Natural killer cell treated with Interleukin-12 subunit alpha and Interleukin-12 subunit beta and Interleukin-15 and Interleukin-18, amount 100 ng/mL, for 72 hours (primary cell): ENCODE measurements at regions not wholly inside any gene's neighbourhood (a gene's known extent, or its start where the extent isn't known, plus 50 kb on each side); places are given as distances from the start of the nearest gene placed in this dataset.
"Not testable (repeated sequence)": the region's sequence is repeated elsewhere in the genome, so short reads cannot be mapped to it uniquely, and the experiment has no call there.

ENCODE experiments used
- ATAC-seq, 2 donors: fragments of 150-1000 bp; cut with Tn5 transposase in 1 of 2; sonication (Bioruptor Pico), chemical (Tn5 transposase) in 1 of 2; 2 replicates each; pipeline ENCODE4 v1.10.0; 2021
- DNase-seq: peaks from one replicate; pipeline ENCODE4 v3.0.0; 2022; ENCODE audit warnings: low spot score
- H3K27ac Mint-ChIP-seq, 2 donors: 1 replicate in 1 of 2; 2 replicates in 1 of 2; pipeline ENCODE4 v1.8.0; 2022; ENCODE audit warnings: mixed read lengths in 2 of 2, mild to moderate bottlenecking in 1 of 2, moderate library complexity in 1 of 2
- H3K27me3 Mint-ChIP-seq, 2 donors: 1 replicate in 1 of 2; 2 replicates in 1 of 2; pipeline ENCODE4 v1.8.0; 2022; ENCODE audit warnings: mixed read lengths in 2 of 2
- H3K36me3 Mint-ChIP-seq: one replicate; pipeline ENCODE4 v1.8.0; 2022; ENCODE audit warnings: mixed read lengths
- H3K4me1 Mint-ChIP-seq, 2 donors: 1 replicate in 1 of 2; 2 replicates in 1 of 2; pipeline ENCODE4 v1.8.0; 2022; ENCODE audit warnings: low read depth in 2 of 2, mixed read lengths in 2 of 2, mild to moderate bottlenecking in 1 of 2
- H3K4me3 Mint-ChIP-seq: one replicate; pipeline ENCODE4 v1.8.0; 2022; ENCODE audit warnings: mixed read lengths
- H3K9me3 Mint-ChIP-seq: 2 replicates; pipeline ENCODE4 v1.8.0; 2022; ENCODE audit warnings: mixed read lengths

DNA sequence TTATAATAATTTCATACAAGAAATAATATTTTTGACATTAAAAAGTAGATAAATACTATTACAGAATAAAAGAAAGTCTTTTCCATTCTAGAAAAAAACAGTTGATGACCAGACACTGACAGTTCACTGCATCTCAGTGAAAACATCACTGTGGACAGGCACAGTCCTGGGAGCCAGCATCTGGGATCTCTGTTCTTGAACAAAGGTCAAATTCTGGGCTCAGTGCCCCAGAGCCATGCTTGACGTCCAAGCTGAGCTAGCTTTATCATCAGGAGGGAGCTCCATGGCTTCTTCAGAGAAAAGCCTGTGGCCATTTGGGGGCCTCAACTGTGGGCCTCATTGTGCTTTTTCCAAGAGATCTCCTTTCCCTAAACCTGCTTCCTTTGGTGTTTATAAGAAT lies 86.1 kb upstream of the SRD5A2 start:
- Mint-ChIP-seq H3K4me3 (no peak overlapping the region), H3K36me3 (peaks cover 5% of the 10 kb centered on the region), H3K4me1 (no peaks in the 10 kb centered on the region), H3K27me3 (peaks cover 3 to 19% of the 10 kb centered on the region in 2 donors), H3K27ac (no peak overlapping the region), H3K9me3 (peaks cover 10% of the 10 kb centered on the region)
- DNase-seq: no peak
- no peak for ATAC-seq

- Mint-ChIP-seq H3K27me3 (peaks cover 3 to 8% of the 10 kb centered on the region in 2 donors), H3K36me3 (no peaks in the 10 kb centered on the region), H3K4me1 (no peaks in the 10 kb centered on the region), H3K4me3 (no peak overlapping the region), H3K27ac (no peak overlapping the region), H3K9me3 (peaks cover 7% of the 10 kb centered on the region)
- DNase-seq (no peak), ATAC-seq (no peak)
Observed at GRCh38 chr2:31664949-31665724, 84.4 kb upstream of the SRD5A2 start.

- DNase-seq (no peak), ATAC-seq (no peak)
- no peak overlapping the region for H3K27ac Mint-ChIP-seq
- no peaks in the 10 kb centered on the region for H3K36me3 Mint-ChIP-seq
- H3K9me3 Mint-ChIP-seq: peaks cover 9% of the 10 kb centered on the region
- H3K4me3 Mint-ChIP-seq: no peak overlapping the region
- peaks cover 9 to 28% of the 10 kb centered on the region in 2 donors for H3K27me3 Mint-ChIP-seq
- no peaks in the 10 kb centered on the region for H3K4me1 Mint-ChIP-seq
Observed at GRCh38 chr2:31660812-31661335, 80.1 kb upstream of the SRD5A2 start.

- H3K27me3 Mint-ChIP-seq: peaks cover 9 to 28% of the 10 kb centered on the region in 2 donors
- no peak overlapping the region for H3K27ac Mint-ChIP-seq
- H3K9me3 Mint-ChIP-seq: peaks cover 9% of the 10 kb centered on the region
- DNase-seq: no peak
- H3K36me3 Mint-ChIP-seq: no peaks in the 10 kb centered on the region
- no peaks in the 10 kb centered on the region for H3K4me1 Mint-ChIP-seq
- H3K4me3 Mint-ChIP-seq: no peak overlapping the region
- no peak for ATAC-seq
Observed at GRCh38 chr2:31660165-31660564, 79.4 kb upstream of the SRD5A2 start.

DNA sequence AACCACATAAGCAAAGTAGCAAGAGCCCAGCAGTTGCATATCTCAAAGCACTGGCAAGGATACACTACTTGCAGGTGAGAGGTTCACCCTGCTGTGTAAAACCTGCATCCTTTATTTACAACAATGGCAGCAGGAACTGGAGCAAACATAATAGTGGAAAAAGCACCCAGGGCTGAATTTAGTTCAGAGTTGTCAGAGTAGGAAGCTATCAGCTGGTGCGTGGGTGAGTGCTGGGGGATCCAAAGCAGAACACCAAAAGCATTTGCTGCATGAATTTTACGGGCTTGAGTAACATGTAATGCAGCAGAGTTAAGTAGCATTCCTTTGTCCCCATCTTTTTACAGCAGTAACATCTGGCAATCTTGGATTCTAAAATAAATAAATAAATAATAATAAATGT lies 73.5 kb upstream of the SRD5A2 start:
- H3K4me1 Mint-ChIP-seq: no peaks in the 10 kb centered on the region

GRCh38 chr2:31651736-31652135 lies 71.0 kb upstream of the SRD5A2 start:
- Mint-ChIP-seq H3K36me3 (no peaks in the 10 kb centered on the region), H3K27me3 (peaks cover 4 to 5% of the 10 kb centered on the region in 2 donors), H3K4me1 (no peaks in the 10 kb centered on the region), H3K4me3 (no peak overlapping the region), H3K27ac (no peak overlapping the region), H3K9me3 (no peaks in the 10 kb centered on the region)
- no peak for ATAC-seq
- no peak for DNase-seq

More for the DNA sequence above, 73.5 kb upstream of the SRD5A2 start:
- peaks cover 11 to 21% of the 10 kb centered on the region in 2 donors for H3K27me3 Mint-ChIP-seq
- DNase-seq (no peak), ATAC-seq (no peak)
- no peak overlapping the region for H3K27ac Mint-ChIP-seq
- peaks cover 6% of the 10 kb centered on the region for H3K9me3 Mint-ChIP-seq
- H3K36me3 Mint-ChIP-seq: no peaks in the 10 kb centered on the region
- H3K4me3 Mint-ChIP-seq: no peak overlapping the region

- Mint-ChIP-seq H3K4me3 (no peak overlapping the region), H3K9me3 (no peaks in the 10 kb centered on the region), H3K27me3 (peaks cover 6 to 9% of the 10 kb centered on the region in 2 donors), H3K4me1 (no peaks in the 10 kb centered on the region), H3K36me3 (no peaks in the 10 kb centered on the region), H3K27ac (no peak overlapping the region)
- no peak for DNase-seq
- no peak for ATAC-seq
Observed at GRCh38 chr2:31651267-31651666, 70.5 kb upstream of the SRD5A2 start.

- DNase-seq: no peak
- ATAC-seq: no peak
- Mint-ChIP-seq H3K4me3 (no peak overlapping the region), H3K9me3 (no peaks in the 10 kb centered on the region), H3K27me3 (peaks cover 10 to 40% of the 10 kb centered on the region in 2 donors), H3K27ac (no peak overlapping the region), H3K36me3 (no peaks in the 10 kb centered on the region), H3K4me1 (no peaks in the 10 kb centered on the region)
Observed at GRCh38 chr2:31644551-31644950, 63.8 kb upstream of the SRD5A2 start.

- Mint-ChIP-seq H3K27me3 (peaks cover 10 to 51% of the 10 kb centered on the region in 2 donors), H3K9me3 (no peaks in the 10 kb centered on the region), H3K36me3 (no peaks in the 10 kb centered on the region), H3K27ac (no peak overlapping the region), H3K4me1 (no peaks in the 10 kb centered on the region), H3K4me3 (no peak overlapping the region)
- ATAC-seq (no peak), DNase-seq (no peak)
Observed at GRCh38 chr2:31642707-31643106, 62.0 kb upstream of the SRD5A2 start.

GRCh38 chr2:31632201-31632600 lies 51.5 kb upstream of the SRD5A2 start:
- ATAC-seq, H3K9me3 Mint-ChIP-seq, DNase-seq, H3K4me1 Mint-ChIP-seq, H3K27ac Mint-ChIP-seq, H3K4me3 Mint-ChIP-seq, H3K36me3 Mint-ChIP-seq: not testable (repeated sequence)
- H3K27me3 Mint-ChIP-seq: peaks cover 3 to 25% of the 10 kb centered on the region in 2 donors
